ENCODE measurements at regions not wholly inside any gene's neighbourhood (a gene's known extent, or its start where the extent isn't known, plus 50 kb on each side); places are given as distances from the start of the nearest gene placed in this dataset.

DNA sequence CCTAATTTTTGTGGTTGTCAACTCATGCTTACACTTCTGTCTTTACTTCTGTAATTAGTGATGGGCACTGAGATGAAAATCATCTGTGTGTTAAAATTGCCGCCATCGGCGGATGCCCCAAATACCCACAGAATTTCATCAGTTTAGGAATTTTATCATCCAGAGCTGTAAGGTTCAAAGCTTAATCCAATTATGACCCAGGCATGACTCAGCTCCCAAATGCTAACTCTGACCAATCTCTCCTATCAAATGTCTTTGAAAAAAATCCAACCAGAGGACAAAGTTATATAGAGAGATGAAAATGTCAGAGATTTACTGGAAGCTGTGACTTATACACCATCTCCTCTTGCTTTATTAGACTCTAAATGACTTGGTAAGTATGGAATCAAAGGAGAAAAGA lies 1048.7 kb upstream of the PRKX start:
- H2AFZ ChIP-seq = no peak overlapping the region
- no peaks in the 10 kb centered on the region for H3K4me1 ChIP-seq
- no peaks in the 10 kb centered on the region for H3K27me3 ChIP-seq (ENCODE audit: control insufficient read depth, insufficient read depth, low read length)
- no peaks in the 10 kb centered on the region for H3K79me2 ChIP-seq
- no peak overlapping the region for H3K4me2 ChIP-seq (ENCODE audit: low read length)
- no peak for TF ChIP-seq CTCF (IDR thresholded peaks at IDR 0.05)
- H3K4me3 ChIP-seq (ENCODE audit: low read depth, low read length) = no peak overlapping the region
- H3K36me3 ChIP-seq (ENCODE audit: control insufficient read depth, insufficient read depth, low read length) = no peaks in the 10 kb centered on the region
- H3K9me3 ChIP-seq (ENCODE audit: control insufficient read depth, low read length) = no peaks in the 10 kb centered on the region
- H3K27ac ChIP-seq = no peak overlapping the region
- H3K9ac ChIP-seq = no peak overlapping the region

DNA sequence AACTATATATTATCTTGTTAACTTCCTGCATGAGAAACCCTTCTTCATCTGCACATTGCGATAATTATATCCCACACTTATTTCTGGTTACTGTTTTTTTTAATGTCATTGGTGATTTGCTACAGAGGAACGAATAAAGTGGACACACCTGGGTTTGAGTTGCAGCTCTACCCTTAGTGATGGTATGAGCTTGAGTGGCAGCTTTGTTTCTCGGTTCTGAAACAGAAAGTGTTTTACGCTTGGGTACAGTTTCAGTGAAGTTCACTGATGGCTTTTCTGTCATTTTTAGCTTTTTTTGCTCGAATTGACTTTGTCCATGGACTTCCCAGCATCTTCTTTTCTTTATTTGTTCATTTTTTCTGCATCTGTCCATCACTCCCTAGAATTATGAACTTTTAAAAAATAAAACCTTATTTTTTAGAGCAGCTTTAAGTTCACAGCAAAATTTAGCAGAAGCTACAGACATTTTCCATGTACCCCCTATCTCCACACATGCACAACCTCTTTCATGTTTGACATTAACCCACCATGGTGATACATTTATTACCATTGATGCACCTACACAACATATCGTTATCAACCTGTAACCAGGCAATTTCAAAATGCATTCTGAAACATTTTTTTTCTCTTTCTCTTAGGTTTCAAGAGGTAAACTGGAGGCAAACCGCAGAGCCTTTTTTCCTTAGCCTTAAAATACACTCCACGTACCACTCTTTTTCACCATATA lies 1041.6 kb upstream of the PRKX start:
- no peak for TF ChIP-seq CTCF (IDR thresholded peaks at IDR 0.05)
- H3K4me2 ChIP-seq (ENCODE audit: low read length) = no peak overlapping the region
- no peak overlapping the region for H3K9ac ChIP-seq
- H3K9me3 ChIP-seq (ENCODE audit: control insufficient read depth, low read length) = no peaks in the 10 kb centered on the region
- no peak overlapping the region for H2AFZ ChIP-seq
- no peaks in the 10 kb centered on the region for H3K36me3 ChIP-seq (ENCODE audit: control insufficient read depth, insufficient read depth, low read length)
- no peaks in the 10 kb centered on the region for H3K4me1 ChIP-seq
- no peak overlapping the region for H3K4me3 ChIP-seq (ENCODE audit: low read depth, low read length)
- H3K27ac ChIP-seq = no peak overlapping the region
- H3K79me2 ChIP-seq = no peaks in the 10 kb centered on the region
- H3K27me3 ChIP-seq (ENCODE audit: control insufficient read depth, insufficient read depth, low read length) = no peaks in the 10 kb centered on the region

DNA sequence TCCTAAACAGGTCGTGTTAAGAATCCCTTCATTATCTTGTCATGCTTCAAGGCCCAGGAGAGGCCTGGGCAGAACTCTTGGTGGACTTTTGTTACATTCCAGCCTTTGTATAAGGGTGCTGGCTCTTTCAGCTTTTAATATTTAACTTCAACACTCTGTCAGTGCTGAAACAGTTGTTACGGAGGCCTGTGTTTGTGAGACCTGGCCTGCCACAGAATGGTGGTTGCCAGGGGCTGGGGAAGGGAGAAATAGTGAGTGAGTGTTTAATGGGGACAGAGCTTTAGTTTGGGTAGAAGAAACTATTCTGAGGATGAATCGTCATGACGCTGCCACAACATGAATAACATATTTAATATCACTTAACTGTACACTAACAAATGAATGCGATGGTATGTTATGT lies 1027.6 kb upstream of the PRKX start:
- no peak overlapping the region for H2AFZ ChIP-seq
- H3K27ac ChIP-seq = no peak overlapping the region
- no peaks in the 10 kb centered on the region for H3K9me3 ChIP-seq (ENCODE audit: control insufficient read depth, low read length)
- H3K36me3 ChIP-seq (ENCODE audit: control insufficient read depth, insufficient read depth, low read length) = no peaks in the 10 kb centered on the region
- no peak for TF ChIP-seq CTCF (IDR thresholded peaks at IDR 0.05)
- H3K4me2 ChIP-seq (ENCODE audit: low read length) = no peak overlapping the region
- no peaks in the 10 kb centered on the region for H3K4me1 ChIP-seq
- H3K9ac ChIP-seq = no peak overlapping the region
- H3K4me3 ChIP-seq (ENCODE audit: low read depth, low read length) = no peak overlapping the region
- no peaks in the 10 kb centered on the region for H3K27me3 ChIP-seq (ENCODE audit: control insufficient read depth, insufficient read depth, low read length)
- no peaks in the 10 kb centered on the region for H3K79me2 ChIP-seq

DNA sequence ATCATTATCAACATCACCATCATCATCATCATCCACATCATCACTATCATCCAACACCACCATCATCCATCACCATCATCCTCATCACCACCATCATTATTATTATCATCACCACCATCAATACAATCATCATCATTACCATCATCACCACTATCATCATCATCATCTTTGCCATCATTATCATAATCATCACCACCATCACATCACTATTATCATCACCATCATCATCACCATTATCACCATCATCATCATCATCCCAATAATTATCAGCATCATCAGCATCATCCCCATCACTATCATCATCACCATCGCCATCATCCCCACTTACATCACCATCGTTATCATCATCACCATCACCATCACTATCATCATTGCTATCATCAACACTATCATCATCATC lies 1021.9 kb upstream of the PRKX start:
- Histone ChIP-seq H3K4me2 (ENCODE audit: low read length) (no peak overlapping the region), H3K36me3 (ENCODE audit: control insufficient read depth, insufficient read depth, low read length) (no peaks in the 10 kb centered on the region), H3K4me1 (no peaks in the 10 kb centered on the region), H3K27ac (no peak overlapping the region), H3K4me3 (ENCODE audit: low read depth, low read length) (no peak overlapping the region), H3K27me3 (ENCODE audit: control insufficient read depth, insufficient read depth, low read length) (no peaks in the 10 kb centered on the region), H3K79me2 (no peaks in the 10 kb centered on the region), H3K9ac (no peak overlapping the region), H2AFZ (no peak overlapping the region), H3K9me3 (ENCODE audit: control insufficient read depth, low read length) (no peaks in the 10 kb centered on the region)
- TF ChIP-seq CTCF (IDR thresholded peaks at IDR 0.05) = no peak

Data from parathyroid adenoma (tissue), 2 donors.